HT1080 (cell line): ENCODE measurements at regions not wholly inside any gene's neighbourhood (a gene's known extent, or its start where the extent isn't known, plus 50 kb on each side); places are given as distances from the start of the nearest gene placed in this dataset.

Source experiments
- DNase-seq: peaks from one replicate; pipeline ENCODE4 v3.0.0-alpha.2; 2015; ENCODE audit warnings: low read depth

- DNase-seq = no peak
These were observed 152.8 kb upstream of the CWC22 start for GRCh38 chr2:180159921-180160320.

DNA sequence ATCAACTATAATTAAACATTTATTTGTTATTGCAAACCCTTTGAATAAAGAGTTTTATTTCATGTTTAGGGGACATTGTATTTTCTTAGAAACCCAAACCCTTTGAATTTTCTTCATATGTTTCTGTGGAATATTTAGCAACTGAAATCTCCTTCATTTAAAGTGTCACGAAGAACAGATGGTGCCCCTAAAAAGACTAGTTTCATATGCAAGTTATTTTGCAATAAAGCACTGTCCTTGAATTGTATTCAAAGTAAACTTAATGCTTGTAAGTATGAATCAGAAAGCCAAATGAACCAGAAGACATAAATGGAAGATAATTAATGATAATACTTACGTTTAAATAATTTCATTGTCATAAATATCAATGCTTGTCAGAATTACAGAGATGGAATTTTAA is 151.9 kb upstream of the CWC22 start:
- DNase-seq = no peak

DNA sequence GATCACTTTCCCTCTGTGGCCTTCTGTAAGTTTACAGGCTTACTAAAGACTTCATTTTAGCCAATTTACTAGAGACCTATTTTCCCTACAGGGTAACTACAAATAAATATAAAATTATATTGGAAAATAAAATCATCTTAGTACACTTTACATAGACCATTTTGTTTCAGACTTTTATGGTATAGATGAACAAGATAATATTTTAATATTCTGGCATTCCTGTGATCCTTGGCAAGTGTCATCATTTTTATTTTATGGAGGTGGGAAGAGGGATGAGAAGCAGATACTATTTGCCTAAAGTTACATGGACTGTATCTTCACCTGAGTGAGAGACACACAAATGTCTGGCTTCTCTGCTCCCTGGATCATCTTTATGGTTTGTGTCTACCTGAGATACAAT is 149.6 kb upstream of the CWC22 start:
- no peak for DNase-seq

DNA sequence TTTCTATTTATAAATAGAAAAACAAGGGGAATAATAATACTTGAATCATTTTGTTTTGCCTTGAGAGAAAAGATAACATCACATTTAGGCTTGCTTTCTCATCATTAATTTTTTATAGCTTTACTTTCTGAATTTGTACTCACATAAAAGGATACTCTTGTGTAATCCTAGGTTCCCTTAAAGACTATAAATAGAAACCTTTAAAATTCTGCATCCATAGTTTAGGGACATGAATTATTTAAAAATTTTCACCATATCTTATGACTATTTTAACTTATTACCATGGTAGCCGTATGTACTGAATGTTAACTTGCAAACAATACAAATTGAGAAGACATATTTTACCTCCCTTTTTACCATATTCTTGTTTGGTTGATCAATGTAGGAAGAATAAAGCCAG is 143.5 kb upstream of the CWC22 start:
- no peak for DNase-seq

DNA sequence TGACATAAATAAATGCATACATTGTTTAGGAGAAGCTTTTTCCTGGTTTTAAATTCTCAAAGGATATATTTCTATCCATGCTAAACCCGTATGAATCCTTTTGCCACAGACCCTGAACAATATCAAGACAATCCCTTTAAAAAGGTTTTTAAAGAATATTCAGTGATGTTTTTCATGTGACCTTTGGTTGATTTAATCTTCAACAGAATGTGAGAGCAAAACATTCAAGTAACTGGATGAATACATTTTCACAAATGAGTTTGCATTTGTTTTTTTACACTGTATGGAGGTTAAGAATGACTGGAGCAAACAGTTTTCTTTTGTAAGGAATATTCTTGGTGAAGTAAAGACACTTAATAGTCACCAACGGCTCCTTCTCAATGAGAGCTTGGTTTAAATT is 139.4 kb upstream of the CWC22 start:
- DNase-seq = no peak

DNA sequence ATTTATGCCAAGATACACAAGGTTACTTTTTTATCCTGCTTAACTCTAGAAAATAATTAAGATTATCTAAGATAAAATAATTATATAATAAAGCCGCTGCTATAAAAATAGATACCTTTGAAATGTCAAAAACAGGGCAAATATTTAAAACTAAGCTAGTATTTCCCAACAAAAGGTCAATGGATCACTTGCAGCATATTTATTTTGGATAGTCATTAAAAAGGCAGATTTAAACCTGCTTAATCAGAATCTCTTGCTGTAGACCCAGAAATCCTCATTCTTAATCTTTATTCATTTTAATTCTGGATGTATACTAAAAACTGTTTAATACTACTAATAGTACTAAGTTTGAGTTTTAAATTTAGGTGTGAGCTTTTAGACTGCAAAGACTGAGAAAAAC is 139.0 kb upstream of the CWC22 start:
- no peak for DNase-seq

GRCh38 chr2:180145163-180145562 is 138.1 kb upstream of the CWC22 start:
- no peak for DNase-seq

GRCh38 chr2:180144338-180144813 is 137.3 kb upstream of the CWC22 start:
- no peak for DNase-seq

- no peak for DNase-seq
These were observed 136.7 kb upstream of the CWC22 start for GRCh38 chr2:180143633-180144337.

GRCh38 chr2:180141600-180141999 is 134.5 kb upstream of the CWC22 start:
- DNase-seq = no peak

GRCh38 chr2:180133736-180134135 is 126.6 kb upstream of the CWC22 start:
- DNase-seq = peak; percentile 10

DNA sequence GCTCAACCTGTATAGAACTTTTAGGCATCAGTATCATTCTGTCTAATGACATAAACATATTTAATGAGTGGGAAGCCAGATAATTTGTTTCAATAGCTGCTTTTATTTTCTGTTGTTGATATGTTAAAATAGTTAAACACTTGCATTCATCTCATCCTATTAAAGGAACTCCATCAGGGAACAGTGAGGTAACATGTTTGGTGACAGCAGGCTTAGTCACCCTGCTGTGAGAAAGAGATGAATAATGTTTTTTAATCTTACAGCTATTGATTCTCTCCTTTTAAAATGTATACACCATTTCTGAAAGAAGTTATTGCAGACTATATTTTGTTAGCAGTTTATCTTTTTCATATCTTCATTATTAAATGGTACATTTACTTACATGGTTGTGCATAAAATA is 123.3 kb upstream of the CWC22 start:
- peak; percentile 66 for DNase-seq

DNA sequence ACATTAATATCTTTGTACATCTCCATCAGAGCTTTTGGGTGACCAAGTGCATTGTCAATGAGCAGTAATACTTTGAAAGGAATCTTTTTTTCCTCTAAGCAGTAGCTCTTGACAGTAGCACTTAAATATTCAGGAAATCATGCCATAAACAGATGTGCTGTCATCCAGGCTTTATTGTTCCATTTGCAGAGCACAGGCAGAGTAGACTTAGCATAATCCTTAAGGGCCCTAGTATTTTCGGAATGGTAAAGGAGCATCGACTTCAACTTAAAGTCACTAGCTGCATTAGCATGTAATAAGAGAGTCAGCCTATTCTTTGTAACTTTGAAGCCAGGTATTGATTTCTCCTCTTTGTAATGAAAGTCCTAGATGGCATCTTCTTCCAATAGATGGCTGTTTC is 121.8 kb upstream of the CWC22 start:
- DNase-seq = no peak

- DNase-seq = peak; percentile 96
These were observed 118.3 kb upstream of the CWC22 start for GRCh38 chr2:180125245-180125962.

- DNase-seq = peak; percentile 65
These were observed 117.4 kb upstream of the CWC22 start for GRCh38 chr2:180124273-180125139.

GRCh38 chr2:180122874-180123273 is 115.8 kb upstream of the CWC22 start:
- DNase-seq = peak; percentile 64

DNA sequence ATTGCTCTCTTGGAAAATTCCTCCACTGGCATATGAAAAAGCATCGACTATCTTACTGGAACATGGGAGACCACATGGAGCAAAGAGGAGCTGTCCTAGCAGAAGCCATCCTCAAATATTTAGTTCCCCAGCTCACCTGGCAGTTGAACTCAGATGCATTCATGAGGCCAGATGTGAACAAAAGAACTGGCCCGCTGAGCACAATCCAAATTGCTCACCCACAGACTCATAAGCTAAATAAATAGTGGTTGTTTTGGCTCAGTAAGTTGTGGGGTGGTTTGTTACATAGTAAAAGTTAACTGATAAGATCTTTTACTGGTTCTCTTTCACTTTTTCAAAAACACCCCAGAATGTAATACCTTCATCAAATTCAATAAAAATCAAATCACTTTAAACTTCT is 108.6 kb upstream of the CWC22 start:
- no peak for DNase-seq

- DNase-seq = no peak
These were observed 108.2 kb upstream of the CWC22 start for GRCh38 chr2:180115269-180115668.

DNA sequence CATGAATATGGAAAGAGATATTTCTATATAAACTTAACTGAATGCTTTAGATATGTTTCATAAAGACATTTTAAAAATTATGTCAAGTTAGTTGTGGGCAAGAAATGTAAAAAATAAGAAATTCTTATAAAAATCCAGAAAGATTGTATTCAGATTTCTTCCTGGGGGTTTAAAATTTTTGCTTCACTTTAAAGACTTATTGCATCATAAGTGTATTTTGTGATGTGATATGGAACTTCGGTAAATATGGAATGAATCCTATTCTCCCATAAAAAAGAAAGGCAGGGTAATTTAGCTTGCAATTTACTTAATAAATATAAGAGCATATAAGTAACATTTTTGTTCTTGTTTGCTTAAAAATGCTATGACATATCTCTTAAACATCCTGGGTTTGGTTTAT is 104.8 kb upstream of the CWC22 start:
- no peak for DNase-seq

DNA sequence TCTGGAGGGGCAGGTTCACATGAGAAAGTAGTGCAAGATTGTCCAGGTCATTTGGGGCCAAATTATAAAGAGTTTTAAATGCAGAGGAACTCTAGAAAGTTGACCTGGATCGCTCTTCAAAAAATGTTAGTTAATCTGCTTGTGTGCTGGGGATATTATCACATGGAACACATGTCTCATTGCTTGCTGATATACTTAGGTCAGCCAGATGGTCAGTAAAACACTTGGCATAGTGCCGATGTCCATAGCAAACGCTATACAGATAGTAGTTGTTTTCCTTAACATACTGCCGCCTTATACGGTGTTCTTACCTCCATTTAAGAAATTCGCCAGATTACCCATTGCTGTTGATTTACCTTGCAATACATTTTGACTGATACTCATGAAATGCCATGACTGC is 103.4 kb upstream of the CWC22 start:
- DNase-seq = no peak

DNA sequence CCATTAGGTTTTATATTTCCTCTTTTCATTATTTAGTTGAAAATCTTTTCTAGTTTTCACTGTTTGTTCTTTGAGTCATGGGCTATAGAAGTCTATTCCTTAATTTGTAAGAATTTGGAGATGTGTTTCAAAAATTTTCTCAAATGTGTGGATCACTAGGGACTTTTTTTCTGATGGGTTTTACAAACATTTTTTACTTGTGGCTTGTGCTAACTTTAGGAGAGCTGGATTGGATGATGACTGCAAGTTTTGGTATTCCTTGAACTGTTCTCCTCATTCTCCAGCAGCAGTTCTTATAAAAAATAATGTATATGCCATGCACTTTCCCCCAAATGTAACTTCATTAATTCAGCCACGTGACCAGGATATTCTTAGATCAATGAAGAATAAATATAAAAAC is 94.7 kb upstream of the CWC22 start:
- no peak for DNase-seq

GRCh38 chr2:180099308-180099707 is 92.2 kb upstream of the CWC22 start:
- DNase-seq = no peak
